ENCODE measurements at regions not wholly inside any gene's neighbourhood (a gene's known extent, or its start where the extent isn't known, plus 50 kb on each side); places are given as distances from the start of the nearest gene placed in this dataset.

- ATAC-seq (no peak), DNase-seq (no peak)
- Histone ChIP-seq H3K27ac (no peak overlapping the region), H3K4me3 (no peak overlapping the region), H3K36me3 (no peaks in the 10 kb centered on the region), H3K9me3 (peaks cover 0 to 10% of the 10 kb centered on the region in 2 donors), H3K4me1 (no peaks in the 10 kb centered on the region), H3K27me3 (no peaks in the 10 kb centered on the region)
- intact Hi-C loops (cut with DNase I), result no loop called here
- no peak for TF ChIP-seq CTCF (IDR thresholded peaks at IDR 0.05)
Observed at GRCh38 chr9:26471261-26471660, 421.3 kb downstream of the CAAP1 start.

GRCh38 chr9:26470284-26470683, 422.3 kb downstream of the CAAP1 start:
- no peak for TF ChIP-seq CTCF (IDR thresholded peaks at IDR 0.05)
- ATAC-seq (no peak), DNase-seq (no peak)
- no peaks in the 10 kb centered on the region for H3K36me3 ChIP-seq
- H3K27me3 ChIP-seq, result no peaks in the 10 kb centered on the region
- H3K27ac ChIP-seq, result no peak overlapping the region
- no peak overlapping the region for H3K4me3 ChIP-seq
- no peaks in the 10 kb centered on the region for H3K4me1 ChIP-seq
- H3K9me3 ChIP-seq, result peaks cover 0 to 10% of the 10 kb centered on the region in 2 donors
- intact Hi-C loops (cut with DNase I), result no loop called here

- ATAC-seq (no peak), DNase-seq (no peak)
- Histone ChIP-seq H3K4me3 (no peak overlapping the region), H3K27ac (no peak overlapping the region), H3K4me1 (no peaks in the 10 kb centered on the region), H3K36me3 (no peaks in the 10 kb centered on the region), H3K27me3 (no peaks in the 10 kb centered on the region), H3K9me3 (no peaks in the 10 kb centered on the region)
- intact Hi-C loops (cut with DNase I), result no loop called here
- no peak for TF ChIP-seq CTCF (IDR thresholded peaks at IDR 0.05)
Observed at GRCh38 chr9:26463837-26464236, 428.8 kb downstream of the CAAP1 start.

GRCh38 chr9:26462751-26463150, 429.9 kb downstream of the CAAP1 start:
- TF ChIP-seq CTCF (IDR thresholded peaks at IDR 0.05), result no peak
- DNase-seq (no peak), ATAC-seq (no peak)
- Histone ChIP-seq H3K27me3 (no peaks in the 10 kb centered on the region), H3K27ac (no peak overlapping the region), H3K9me3 (no peaks in the 10 kb centered on the region), H3K36me3 (no peaks in the 10 kb centered on the region), H3K4me1 (no peaks in the 10 kb centered on the region), H3K4me3 (no peak overlapping the region)
- intact Hi-C loops (cut with DNase I), result no loop called here

- DNase-seq, result peak in 1 of 4 donors; percentile 4
- no peak for ATAC-seq
- Histone ChIP-seq H3K27me3 (no peaks in the 10 kb centered on the region), H3K27ac (no peak overlapping the region), H3K9me3 (no peaks in the 10 kb centered on the region), H3K4me3 (no peak overlapping the region), H3K4me1 (no peaks in the 10 kb centered on the region), H3K36me3 (no peaks in the 10 kb centered on the region)
- TF ChIP-seq CTCF (IDR thresholded peaks at IDR 0.05), result no peak
- intact Hi-C loops (cut with DNase I), result no loop called here
Observed at GRCh38 chr9:26462213-26462612, 430.4 kb downstream of the CAAP1 start.
